IMR-90 (cell line): ENCODE measurements at regions not wholly inside any gene's neighbourhood (a gene's known extent, or its start where the extent isn't known, plus 50 kb on each side); places are given as distances from the start of the nearest gene placed in this dataset.

Source experiments
- ATAC-seq: fragments of 200-7000 bp; cut with Tn5 transposase; 2 replicates; pipeline ENCODE4 v1.9.1; 2020; ENCODE audit warnings: low read depth, mild to moderate bottlenecking, moderate library complexity
- BruUV-seq: library from RNA; stranded (reverse); fragments of 400-500 nt; replicated peaks from 2 replicates; lab custom pipeline; 2021; lab: Mats Ljungman, UMichigan
- CTCF ChIA-PET: fragments of 300-600 bp; formaldehyde crosslinking; extraction: SDS; loops from one replicate; lab custom pipeline; 2021; ENCODE audit warnings: antibody characterized with exemption; lab: Yijun Ruan, JAX
- POLR2A ChIA-PET: fragments of 300-600 bp; sonication (Branson Sonifier 250); formaldehyde crosslinking; loops from one replicate; lab custom pipeline; 2022; ENCODE audit warnings: antibody characterized with exemption; ENCODE audit not compliant: unreplicated experiment; lab: Charles Lee
- DNase-seq: peaks from one replicate; pipeline ENCODE4 v3.0.0; 2013
- H2AFZ ChIP-seq: replicated peaks from 2 replicates; pipeline ENCODE3; 2013; ENCODE audit warnings: low read length, mild to moderate bottlenecking; ENCODE audit not compliant: poor library complexity
- H2AK5ac ChIP-seq: 2 replicates; pipeline ENCODE4 v1.6.1; 2013; ENCODE audit warnings: low read depth, low read length, inconsistent platforms
- H2AK9ac ChIP-seq: replicated peaks from 2 replicates; pipeline ENCODE3; 2013; ENCODE audit warnings: mild to moderate bottlenecking, low read depth, low read length, moderate library complexity; ENCODE audit not compliant: poor library complexity
- H2BK120ac ChIP-seq: 2 replicates; pipeline ENCODE4 v1.6.1; 2013; ENCODE audit warnings: low read depth, low read length, inconsistent platforms
- H2BK15ac ChIP-seq: 3 replicates; pipeline ENCODE4 v1.6.1; 2013; ENCODE audit warnings: low read depth, low read length, inconsistent platforms
- H2BK20ac ChIP-seq: 2 replicates; pipeline ENCODE4 v1.6.1; 2013; ENCODE audit warnings: low read depth, mild to moderate bottlenecking, inconsistent platforms, low read length, moderate library complexity
- H2BK5ac ChIP-seq: 2 replicates; pipeline ENCODE4 v1.6.1; 2013; ENCODE audit warnings: mild to moderate bottlenecking, low read depth, low read length, inconsistent platforms; ENCODE audit not compliant: poor library complexity, severe bottlenecking
- H3K14ac ChIP-seq: replicated peaks from 2 replicates; pipeline ENCODE4 v1.6.1; 2013; ENCODE audit warnings: low read depth, low read length, inconsistent platforms
- H3K18ac ChIP-seq: 2 replicates; pipeline ENCODE4 v1.6.1; 2013; ENCODE audit warnings: low read depth, low read length, control low read depth
- H3K23ac ChIP-seq: 2 replicates; pipeline ENCODE4 v1.6.1; 2013; ENCODE audit warnings: low read depth, low read length, inconsistent platforms
- H3K27ac ChIP-seq: 2 replicates; pipeline ENCODE4 v1.5.1; 2013; ENCODE audit warnings: mild to moderate bottlenecking, control low read depth, low read length; ENCODE audit not compliant: insufficient read depth
- H3K27me3 ChIP-seq: 2 replicates; pipeline ENCODE4 v1.6.1; 2013; ENCODE audit warnings: low read length; ENCODE audit not compliant: control insufficient read depth, insufficient read depth
- H3K36me3 ChIP-seq: 2 replicates; pipeline ENCODE4 v1.6.1; 2013; ENCODE audit warnings: low read length, mixed read lengths; ENCODE audit not compliant: control insufficient read depth, insufficient read depth
- H3K4ac ChIP-seq: 2 replicates; pipeline ENCODE4 v1.6.1; 2013; ENCODE audit warnings: low read depth, low read length, inconsistent platforms
- H3K4me1 ChIP-seq: 2 replicates; pipeline ENCODE4 v1.6.1; 2013; ENCODE audit warnings: low read length, mixed read lengths; ENCODE audit not compliant: control insufficient read depth, insufficient read depth
- H3K4me2 ChIP-seq: 2 replicates; pipeline ENCODE4 v1.6.1; 2013; ENCODE audit warnings: low read depth, mild to moderate bottlenecking, control low read depth, low read length, moderate library complexity
- H3K4me3 ChIP-seq: 2 replicates; pipeline ENCODE4 v1.5.1; 2013; ENCODE audit warnings: low read depth, mild to moderate bottlenecking, control low read depth, low read length, moderate library complexity; ENCODE audit not compliant: insufficient read depth
- H3K56ac ChIP-seq: 2 replicates; pipeline ENCODE4 v1.6.1; 2013; ENCODE audit warnings: low read length, inconsistent platforms; ENCODE audit not compliant: insufficient read depth; ENCODE audit errors: extremely low read depth
- H3K79me1 ChIP-seq, 2 experiments: 2 replicates each; pipeline ENCODE4 v1.6.1; 2013; ENCODE audit warnings: low read length in 2 of 2, inconsistent platforms in 1 of 2, low read depth in 1 of 2
- H3K9ac ChIP-seq: 2 replicates; pipeline ENCODE4 v1.6.1; 2013; ENCODE audit warnings: low read depth, low read length, control low read depth
- H3K9me1 ChIP-seq: 2 replicates; pipeline ENCODE4 v1.6.1; 2013; ENCODE audit warnings: low read length, inconsistent platforms; ENCODE audit not compliant: insufficient read depth
- H3K9me3 ChIP-seq: 2 replicates; pipeline ENCODE4 v1.6.1; 2013; ENCODE audit warnings: low read length; ENCODE audit not compliant: control insufficient read depth, insufficient read depth
- H4K20me1 ChIP-seq: 2 replicates; pipeline ENCODE4 v1.6.1; 2013; ENCODE audit warnings: low read length, inconsistent platforms; ENCODE audit not compliant: insufficient read depth
- H4K5ac ChIP-seq: 2 replicates; pipeline ENCODE4 v1.6.1; 2013; ENCODE audit warnings: mild to moderate bottlenecking, low read depth, low read length, control low read depth
- H4K8ac ChIP-seq, 2 experiments: 2 replicates each; pipeline ENCODE4 v1.6.1; 2013; ENCODE audit warnings: low read depth in 2 of 2, low read length in 2 of 2, control low read depth in 1 of 2, inconsistent platforms in 1 of 2
- H4K91ac ChIP-seq: 2 replicates; pipeline ENCODE4 v1.6.1; 2013; ENCODE audit warnings: low read depth, low read length, inconsistent platforms; ENCODE audit not compliant: insufficient read depth
- CTCF ChIP-seq: conservative IDR thresholded peaks from 2 replicates; pipeline ENCODE4 v1.5.1; 2012; ENCODE audit warnings: mild to moderate bottlenecking, low read depth, low read length, improper control_type of control experiment
- MXI1 ChIP-seq: IDR thresholded peaks from 2 replicates; pipeline ENCODE4 v1.6.1; 2012; ENCODE audit warnings: low read depth, mild to moderate bottlenecking, low read length, moderate library complexity, borderline replicate concordance
- RAD21 ChIP-seq: IDR thresholded peaks from 2 replicates; pipeline ENCODE4 v1.6.1; 2012; ENCODE audit warnings: low read length, improper control_type of control experiment
- RFX5 ChIP-seq: IDR thresholded peaks from 2 replicates; pipeline ENCODE4 v1.8.0; 2012; ENCODE audit warnings: low read depth, mild to moderate bottlenecking, low read length, moderate library complexity
- WGBS, 2 experiments: methylation state at CpG; one replicate each; pipeline versions ENCODE4 v1.1.5 to v1.1.7; 2013; ENCODE audit warnings: missing lambda C conversion rate in 2 of 2; ENCODE audit not compliant: insufficient read length in 1 of 2; ENCODE audit errors: extremely low coverage in 2 of 2; 5-methylcytosine and 5-hydroxymethylcytosine counted together
- dilution Hi-C: fragments of 300-500 bp; cut with HindIII; formaldehyde crosslinking; loops from one replicate; pipeline ENCODE4 v1.14.3; 2018; ENCODE audit warnings: low sequenced_read_pairs; ENCODE audit not compliant: unreplicated experiment
- in situ Hi-C: fragments of 300-500 bp; cut with MboI; formaldehyde crosslinking; loops from 3 replicates; pipeline ENCODE4 v1.14.3; 2019; ENCODE audit warnings: low sequenced_read_pairs, inconsistent platforms, mixed read lengths
- intact Hi-C: fragments of 100-400 bp; cut with micrococcal nuclease; formaldehyde crosslinking; loops from 2 replicates; pipeline ENCODE4 v1.10.0; 2022

DNA sequence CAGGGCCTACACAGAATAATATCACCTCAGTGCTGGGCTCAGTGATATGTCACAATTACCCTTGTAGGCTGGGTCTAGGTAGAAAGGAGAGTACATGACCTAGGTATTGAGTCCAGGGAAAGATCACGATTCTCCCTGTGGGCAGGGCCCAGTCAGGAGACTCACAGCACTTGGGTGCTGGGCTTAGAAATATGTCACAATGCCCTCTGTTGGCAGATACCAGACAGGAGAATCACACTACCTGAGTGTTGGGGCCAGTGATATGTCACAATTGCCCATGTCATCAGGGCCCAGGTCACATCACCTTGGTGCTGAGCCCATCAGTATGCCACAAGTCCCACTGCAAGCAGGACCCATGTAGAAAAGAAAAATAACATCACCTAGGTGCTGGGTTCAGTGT, 2105.5 kb downstream of the TP53TG3F start:
- dilution Hi-C loops = no loop called here
- no TSS peak for BruUV-seq

More for the DNA sequence above, 2105.5 kb downstream of the TP53TG3F start:
- Histone ChIP-seq H3K36me3 (no peaks in the 10 kb centered on the region), H2BK20ac (no peak overlapping the region), H3K9me3 (peaks cover 17% of the 10 kb centered on the region), H2AK5ac (no peak overlapping the region), H3K4me1 (no peaks in the 10 kb centered on the region), H3K79me1 (no peaks in the 10 kb centered on the region), H3K4me3 (no peak overlapping the region), H4K91ac (no peak overlapping the region), H3K4me2 (no peak overlapping the region), H2BK15ac (no peak overlapping the region), H4K8ac (no peak overlapping the region), H4K5ac (no peak overlapping the region), H3K4ac (no peak overlapping the region), H2AFZ (no peak overlapping the region), H3K27me3 (no peaks in the 10 kb centered on the region), H2AK9ac (no peak overlapping the region), H2BK120ac (no peak overlapping the region), H2BK5ac (no peak overlapping the region), H3K56ac (no peak overlapping the region), H3K9me1 (no peaks in the 10 kb centered on the region), H3K23ac (no peak overlapping the region), H3K14ac (no peak overlapping the region), H3K9ac (no peak overlapping the region), H3K27ac (no peak overlapping the region), H4K20me1 (no peaks in the 10 kb centered on the region), H3K18ac (no peak overlapping the region)
- TF ChIP-seq RFX5 (no peak), CTCF (no peak), RAD21 (no peak), MXI1 (no peak)
- DNase-seq (no peak), ATAC-seq (no peak)
- intact Hi-C loops = no loop called here
- WGBS, 2 experiments = no CpG with 5 or more reads among the region's 1 CpG
- ChIA-PET POLR2A (no interaction called here), CTCF (no interaction called here)
- in situ Hi-C loops = no loop called here
